ENCODE measurements at regions not wholly inside any gene's neighbourhood (a gene's known extent, or its start where the extent isn't known, plus 50 kb on each side); places are given as distances from the start of the nearest gene placed in this dataset.

DNA sequence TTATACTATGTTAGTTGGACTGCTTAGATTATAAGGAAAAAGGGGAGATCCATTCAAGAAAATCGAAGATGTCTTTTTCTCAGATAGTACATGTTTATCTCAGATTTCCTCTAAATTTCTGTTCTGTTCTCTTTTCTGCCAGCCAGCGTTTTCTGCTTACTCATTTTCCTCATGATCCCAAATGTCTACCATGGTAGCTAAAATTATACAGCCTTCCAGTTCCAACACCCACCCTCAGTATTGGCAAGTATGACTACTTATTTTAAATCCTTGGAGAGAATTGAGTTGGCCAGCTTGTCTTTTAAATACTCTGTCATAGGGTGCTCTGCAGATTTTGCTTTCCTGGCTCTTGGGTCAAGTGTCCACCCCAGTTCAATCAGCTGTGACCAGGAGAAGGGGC lies 95.7 kb upstream of the PLXNA2 start:
- no peak for TF ChIP-seq YY1 (IDR thresholded peaks at IDR 0.05; ENCODE audit: low read depth)
- TF ChIP-seq TCF12 (IDR thresholded peaks at IDR 0.05; ENCODE audit: low read depth), result no peak
- TF ChIP-seq CREB1 (IDR thresholded peaks at IDR 0.05; ENCODE audit: low read depth), result no peak
- TF ChIP-seq ZBTB7A (IDR thresholded peaks at IDR 0.05; ENCODE audit: low read depth), result no peak
- no peak for TF ChIP-seq TAF1 (IDR thresholded peaks at IDR 0.05; ENCODE audit: low read depth)
- TF ChIP-seq RAD21 (IDR thresholded peaks at IDR 0.05; ENCODE audit: low read depth), result no peak
- TF ChIP-seq, protein P1, sequence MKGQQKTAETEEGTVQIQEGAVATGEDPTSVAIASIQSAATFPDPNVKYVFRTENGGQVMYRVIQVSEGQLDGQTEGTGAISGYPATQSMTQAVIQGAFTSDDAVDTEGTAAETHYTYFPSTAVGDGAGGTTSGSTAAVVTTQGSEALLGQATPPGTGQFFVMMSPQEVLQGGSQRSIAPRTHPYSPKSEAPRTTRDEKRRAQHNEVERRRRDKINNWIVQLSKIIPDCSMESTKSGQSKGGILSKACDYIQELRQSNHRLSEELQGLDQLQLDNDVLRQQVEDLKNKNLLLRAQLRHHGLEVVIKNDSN (IDR thresholded peaks at IDR 0.05), result no peak
- no peak for TF ChIP-seq EP300 (IDR thresholded peaks at IDR 0.05; ENCODE audit: borderline replicate concordance)
- TF ChIP-seq, protein P2, sequence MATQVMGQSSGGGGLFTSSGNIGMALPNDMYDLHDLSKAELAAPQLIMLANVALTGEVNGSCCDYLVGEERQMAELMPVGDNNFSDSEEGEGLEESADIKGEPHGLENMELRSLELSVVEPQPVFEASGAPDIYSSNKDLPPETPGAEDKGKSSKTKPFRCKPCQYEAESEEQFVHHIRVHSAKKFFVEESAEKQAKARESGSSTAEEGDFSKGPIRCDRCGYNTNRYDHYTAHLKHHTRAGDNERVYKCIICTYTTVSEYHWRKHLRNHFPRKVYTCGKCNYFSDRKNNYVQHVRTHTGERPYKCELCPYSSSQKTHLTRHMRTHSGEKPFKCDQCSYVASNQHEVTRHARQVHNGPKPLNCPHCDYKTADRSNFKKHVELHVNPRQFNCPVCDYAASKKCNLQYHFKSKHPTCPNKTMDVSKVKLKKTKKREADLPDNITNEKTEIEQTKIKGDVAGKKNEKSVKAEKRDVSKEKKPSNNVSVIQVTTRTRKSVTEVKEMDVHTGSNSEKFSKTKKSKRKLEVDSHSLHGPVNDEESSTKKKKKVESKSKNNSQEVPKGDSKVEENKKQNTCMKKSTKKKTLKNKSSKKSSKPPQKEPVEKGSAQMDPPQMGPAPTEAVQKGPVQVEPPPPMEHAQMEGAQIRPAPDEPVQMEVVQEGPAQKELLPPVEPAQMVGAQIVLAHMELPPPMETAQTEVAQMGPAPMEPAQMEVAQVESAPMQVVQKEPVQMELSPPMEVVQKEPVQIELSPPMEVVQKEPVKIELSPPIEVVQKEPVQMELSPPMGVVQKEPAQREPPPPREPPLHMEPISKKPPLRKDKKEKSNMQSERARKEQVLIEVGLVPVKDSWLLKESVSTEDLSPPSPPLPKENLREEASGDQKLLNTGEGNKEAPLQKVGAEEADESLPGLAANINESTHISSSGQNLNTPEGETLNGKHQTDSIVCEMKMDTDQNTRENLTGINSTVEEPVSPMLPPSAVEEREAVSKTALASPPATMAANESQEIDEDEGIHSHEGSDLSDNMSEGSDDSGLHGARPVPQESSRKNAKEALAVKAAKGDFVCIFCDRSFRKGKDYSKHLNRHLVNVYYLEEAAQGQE (IDR thresholded peaks at IDR 0.05; ENCODE audit: low read depth), result no peak
- no peak for TF ChIP-seq EGR1 (IDR thresholded peaks at IDR 0.05)
- TF ChIP-seq, protein P3, sequence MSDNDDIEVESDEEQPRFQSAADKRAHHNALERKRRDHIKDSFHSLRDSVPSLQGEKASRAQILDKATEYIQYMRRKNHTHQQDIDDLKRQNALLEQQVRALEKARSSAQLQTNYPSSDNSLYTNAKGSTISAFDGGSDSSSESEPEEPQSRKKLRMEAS (IDR thresholded peaks at IDR 0.05), result no peak
- no peak for TF ChIP-seq TEAD4 (IDR thresholded peaks at IDR 0.05)
- TF ChIP-seq FOXM1 (IDR thresholded peaks at IDR 0.05; ENCODE audit: borderline replicate concordance, low read depth), result no peak

- TF ChIP-seq, protein P2 (IDR thresholded peaks at IDR 0.05; ENCODE audit: low read depth), result no peak
- TF ChIP-seq EGR1 (IDR thresholded peaks at IDR 0.05) (no peak), EP300 (IDR thresholded peaks at IDR 0.05; ENCODE audit: borderline replicate concordance) (no peak), FOXM1 (IDR thresholded peaks at IDR 0.05; ENCODE audit: borderline replicate concordance, low read depth) (no peak), TCF12 (IDR thresholded peaks at IDR 0.05; ENCODE audit: low read depth) (no peak), CREB1 (IDR thresholded peaks at IDR 0.05; ENCODE audit: low read depth) (no peak), ZBTB7A (IDR thresholded peaks at IDR 0.05; ENCODE audit: low read depth) (no peak), TEAD4 (IDR thresholded peaks at IDR 0.05) (no peak), YY1 (IDR thresholded peaks at IDR 0.05; ENCODE audit: low read depth) (no peak), NFIC (IDR thresholded peaks at IDR 0.05) (no peak), TAF1 (IDR thresholded peaks at IDR 0.05; ENCODE audit: low read depth) (no peak), CEBPB (IDR thresholded peaks at IDR 0.05) (no peak), RAD21 (IDR thresholded peaks at IDR 0.05; ENCODE audit: low read depth) (no peak)
- TF ChIP-seq, protein P3 (IDR thresholded peaks at IDR 0.05), result no peak
- TF ChIP-seq, protein P1 (IDR thresholded peaks at IDR 0.05), result no peak
Observed at GRCh38 chr1:208343226-208343625, 99.0 kb upstream of the PLXNA2 start.

GRCh38 chr1:208344202-208344857 lies 100.1 kb upstream of the PLXNA2 start:
- TF ChIP-seq TEAD4 (IDR thresholded peaks at IDR 0.05), result no peak
- no peak for TF ChIP-seq NFIC (IDR thresholded peaks at IDR 0.05)
- TF ChIP-seq FOXM1 (IDR thresholded peaks at IDR 0.05; ENCODE audit: borderline replicate concordance, low read depth), result no peak
- TF ChIP-seq ZBTB7A (IDR thresholded peaks at IDR 0.05; ENCODE audit: low read depth), result no peak
- no peak for TF ChIP-seq RAD21 (IDR thresholded peaks at IDR 0.05; ENCODE audit: low read depth)
- no peak for TF ChIP-seq TAF1 (IDR thresholded peaks at IDR 0.05; ENCODE audit: low read depth)
- TF ChIP-seq, protein P3 (IDR thresholded peaks at IDR 0.05), result no peak
- no peak for TF ChIP-seq EGR1 (IDR thresholded peaks at IDR 0.05)
- TF ChIP-seq, protein P2 (IDR thresholded peaks at IDR 0.05; ENCODE audit: low read depth), result no peak
- TF ChIP-seq CREB1 (IDR thresholded peaks at IDR 0.05; ENCODE audit: low read depth), result no peak
- TF ChIP-seq, protein P1 (IDR thresholded peaks at IDR 0.05), result no peak
- TF ChIP-seq EP300 (IDR thresholded peaks at IDR 0.05; ENCODE audit: borderline replicate concordance), result no peak
- no peak for TF ChIP-seq TCF12 (IDR thresholded peaks at IDR 0.05; ENCODE audit: low read depth)
- TF ChIP-seq CEBPB (IDR thresholded peaks at IDR 0.05), result no peak
- TF ChIP-seq YY1 (IDR thresholded peaks at IDR 0.05; ENCODE audit: low read depth), result no peak

Data from Ishikawa (cell line).